ENCODE measurements at regions not wholly inside any gene's neighbourhood (a gene's known extent, or its start where the extent isn't known, plus 50 kb on each side); places are given as distances from the start of the nearest gene placed in this dataset.
"Not testable (repeated sequence)": the region's sequence is repeated elsewhere in the genome, so short reads cannot be mapped to it uniquely, and the experiment has no call there.

GRCh38 chr2:190742431-190742830 lies 93.5 kb downstream of the NAB1 start:
- no peak overlapping the region for H3K9ac ChIP-seq (ENCODE audit: low read depth, low read length)
- no peaks in the 10 kb centered on the region for H3K36me3 ChIP-seq (ENCODE audit: insufficient read depth, low read length)
- no peaks in the 10 kb centered on the region; the same call in 1 of the 2 replicates for H3K9me3 ChIP-seq (ENCODE audit: insufficient read depth, low read depth, low read length)
- H3K4me1 ChIP-seq (ENCODE audit: insufficient read depth, low read length), result no peaks in the 10 kb centered on the region
- no peaks in the 10 kb centered on the region for H3K27me3 ChIP-seq (ENCODE audit: insufficient read depth, low read length)
- H3K27ac ChIP-seq (ENCODE audit: low read depth, low read length), result no peak overlapping the region
- no peak overlapping the region for H3K4me3 ChIP-seq (ENCODE audit: low read length)

DNA sequence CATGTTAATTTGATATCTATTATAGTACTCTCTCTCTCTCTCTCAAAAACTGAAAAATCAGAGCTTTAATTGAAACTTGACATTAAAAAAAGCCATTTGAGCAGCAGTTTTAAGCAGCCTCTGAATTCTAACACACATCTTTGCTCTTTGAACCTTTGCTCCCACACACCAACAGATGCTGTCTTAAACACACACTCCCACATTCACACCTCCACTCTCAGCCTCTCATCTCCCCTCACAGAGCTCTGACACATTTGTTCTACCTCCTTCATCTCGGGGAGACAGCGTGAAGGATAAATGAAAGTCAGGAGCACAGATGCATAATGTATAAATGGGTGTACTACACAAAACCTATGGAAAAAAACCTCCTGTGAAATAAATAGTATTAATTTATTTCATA lies 95.2 kb downstream of the NAB1 start:
- Histone ChIP-seq H3K36me3 (ENCODE audit: insufficient read depth, low read length) (no peaks in the 10 kb centered on the region), H3K9ac (ENCODE audit: low read depth, low read length) (no peak overlapping the region), H3K9me3 (ENCODE audit: insufficient read depth, low read depth, low read length) (no peaks in the 10 kb centered on the region; the same call in 1 of the 2 replicates), H3K4me3 (ENCODE audit: low read length) (no peak overlapping the region), H3K27ac (ENCODE audit: low read depth, low read length) (no peak overlapping the region), H3K27me3 (ENCODE audit: insufficient read depth, low read length) (no peaks in the 10 kb centered on the region), H3K4me1 (ENCODE audit: insufficient read depth, low read length) (no peaks in the 10 kb centered on the region)
- WGBS, result no CpG with 5 or more reads among the region's 2 CpGs

DNA sequence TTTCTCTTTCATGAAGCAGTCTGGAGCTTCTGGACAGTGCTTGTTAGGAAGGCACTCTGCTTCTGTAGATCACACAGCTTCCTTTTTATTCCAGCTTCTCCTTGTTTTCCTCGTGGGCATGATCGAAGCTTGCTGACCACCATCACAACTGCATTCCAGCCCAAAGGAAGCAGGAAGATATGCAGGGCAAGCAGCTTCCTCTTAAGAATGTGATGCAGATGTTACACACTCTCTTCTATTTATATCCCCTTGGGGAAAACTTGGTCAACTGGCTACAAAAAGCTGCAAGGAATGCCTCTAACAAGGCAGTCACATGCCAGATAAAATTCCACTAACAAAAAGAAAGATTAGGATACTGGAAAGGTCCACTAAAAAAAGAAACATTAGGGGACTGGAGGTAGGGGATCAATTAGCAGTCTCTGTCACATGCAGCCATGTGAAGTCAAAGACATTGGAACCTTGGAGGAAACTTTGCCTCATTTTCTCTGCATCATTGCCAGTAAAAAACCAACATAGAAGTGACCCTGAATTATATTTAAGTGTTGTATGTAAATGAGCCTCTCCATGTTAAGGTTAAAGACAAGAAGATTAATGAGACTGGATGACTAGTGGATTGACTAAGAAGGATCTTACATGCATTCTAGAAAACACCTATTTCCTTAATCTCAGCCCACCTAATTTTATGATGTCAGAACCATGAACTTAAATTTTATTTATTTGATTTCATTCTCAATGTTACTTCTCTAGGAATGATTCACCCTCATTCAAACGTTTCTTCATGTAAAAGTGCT lies 98.3 kb downstream of the NAB1 start:
- Histone ChIP-seq H3K9ac (ENCODE audit: low read depth, low read length) (no peak overlapping the region), H3K27me3 (ENCODE audit: insufficient read depth, low read length) (no peaks in the 10 kb centered on the region), H3K4me3 (ENCODE audit: low read length) (no peak overlapping the region), H3K9me3 (ENCODE audit: insufficient read depth, low read depth, low read length) (no peaks in the 10 kb centered on the region), H3K4me1 (ENCODE audit: insufficient read depth, low read length) (no peaks in the 10 kb centered on the region), H3K36me3 (ENCODE audit: insufficient read depth, low read length) (no peaks in the 10 kb centered on the region), H3K27ac (ENCODE audit: low read depth, low read length) (no peak overlapping the region)
- 79% methylated on average over 2 of the region's 3 CpGs for WGBS

GRCh38 chr2:190748966-190749365 lies 100.1 kb downstream of the NAB1 start:
- H3K27ac ChIP-seq (ENCODE audit: low read depth, low read length), result no peak overlapping the region
- WGBS, result 95% methylated on average over 3 of the region's 3 CpGs
- H3K4me3 ChIP-seq (ENCODE audit: low read length), result no peak overlapping the region
- H3K27me3 ChIP-seq (ENCODE audit: insufficient read depth, low read length), result no peaks in the 10 kb centered on the region
- H3K4me1 ChIP-seq (ENCODE audit: insufficient read depth, low read length), result no peaks in the 10 kb centered on the region
- no peaks in the 10 kb centered on the region for H3K9me3 ChIP-seq (ENCODE audit: insufficient read depth, low read depth, low read length)
- no peaks in the 10 kb centered on the region for H3K36me3 ChIP-seq (ENCODE audit: insufficient read depth, low read length)
- no peak overlapping the region for H3K9ac ChIP-seq (ENCODE audit: low read depth, low read length)

DNA sequence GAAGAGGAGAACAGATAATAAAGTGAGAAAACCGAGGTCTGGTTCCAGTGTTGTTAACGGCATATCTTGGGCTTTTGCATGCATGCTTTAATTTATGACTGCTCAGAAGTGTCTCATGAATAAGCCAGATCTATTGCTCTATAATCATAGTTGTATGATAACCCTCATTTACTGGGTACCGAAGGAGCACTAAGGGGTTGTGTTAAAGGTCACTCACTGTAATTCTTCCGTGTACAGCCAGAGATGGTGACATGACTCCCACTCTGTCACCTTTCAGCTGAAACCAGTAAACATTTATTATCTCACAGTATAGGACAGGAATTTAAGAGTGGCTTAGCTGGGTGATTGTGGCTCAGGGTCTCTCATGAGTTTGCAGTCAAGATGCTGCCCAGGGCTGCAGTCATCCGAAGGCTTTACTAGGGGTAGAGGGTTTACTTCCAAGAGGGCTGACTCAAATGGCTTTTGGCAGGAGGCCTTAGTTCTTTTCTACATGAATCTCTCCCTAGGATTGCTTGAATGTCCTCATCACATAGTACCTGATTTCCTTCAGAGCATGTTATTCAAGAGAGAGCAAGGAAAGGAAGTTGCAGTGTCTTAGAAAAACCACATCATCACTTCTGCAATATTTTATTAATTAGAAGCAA lies 107.0 kb downstream of the NAB1 start:
- no peaks in the 10 kb centered on the region for H3K9me3 ChIP-seq (ENCODE audit: insufficient read depth, low read depth, low read length)
- WGBS, result 94% methylated on average over 5 of the region's 5 CpGs
- no peaks in the 10 kb centered on the region for H3K4me1 ChIP-seq (ENCODE audit: insufficient read depth, low read length)
- H3K27me3 ChIP-seq (ENCODE audit: insufficient read depth, low read length), result no peaks in the 10 kb centered on the region
- no peak overlapping the region for H3K27ac ChIP-seq (ENCODE audit: low read depth, low read length)
- H3K36me3 ChIP-seq (ENCODE audit: insufficient read depth, low read length), result no peaks in the 10 kb centered on the region
- no peak overlapping the region for H3K9ac ChIP-seq (ENCODE audit: low read depth, low read length)
- no peak overlapping the region for H3K4me3 ChIP-seq (ENCODE audit: low read length)

- Histone ChIP-seq H3K27me3 (ENCODE audit: insufficient read depth, low read length) (no peaks in the 10 kb centered on the region), H3K36me3 (ENCODE audit: insufficient read depth, low read length) (no peaks in the 10 kb centered on the region), H3K27ac (ENCODE audit: low read depth, low read length) (no peak overlapping the region), H3K9me3 (ENCODE audit: insufficient read depth, low read depth, low read length) (no peaks in the 10 kb centered on the region), H3K4me3 (ENCODE audit: low read length) (no peak overlapping the region), H3K9ac (ENCODE audit: low read depth, low read length) (no peak overlapping the region), H3K4me1 (ENCODE audit: insufficient read depth, low read length) (no peaks in the 10 kb centered on the region)
- WGBS, result 96% methylated on average over 8 of the region's 8 CpGs
Measured at GRCh38 chr2:190759749-190760213, 110.9 kb downstream of the NAB1 start.

- not testable (repeated sequence) for H3K4me1 ChIP-seq (ENCODE audit: insufficient read depth, low read length); H3K9ac ChIP-seq (ENCODE audit: low read depth, low read length); H3K27ac ChIP-seq (ENCODE audit: low read depth, low read length); H3K9me3 ChIP-seq (ENCODE audit: insufficient read depth, low read depth, low read length); H3K36me3 ChIP-seq (ENCODE audit: insufficient read depth, low read length); H3K4me3 ChIP-seq (ENCODE audit: low read length); H3K27me3 ChIP-seq (ENCODE audit: insufficient read depth, low read length)
- 97% methylated on average over 30 of the region's 30 CpGs for WGBS
Measured at GRCh38 chr2:190760353-190761150, 111.7 kb downstream of the NAB1 start.

DNA sequence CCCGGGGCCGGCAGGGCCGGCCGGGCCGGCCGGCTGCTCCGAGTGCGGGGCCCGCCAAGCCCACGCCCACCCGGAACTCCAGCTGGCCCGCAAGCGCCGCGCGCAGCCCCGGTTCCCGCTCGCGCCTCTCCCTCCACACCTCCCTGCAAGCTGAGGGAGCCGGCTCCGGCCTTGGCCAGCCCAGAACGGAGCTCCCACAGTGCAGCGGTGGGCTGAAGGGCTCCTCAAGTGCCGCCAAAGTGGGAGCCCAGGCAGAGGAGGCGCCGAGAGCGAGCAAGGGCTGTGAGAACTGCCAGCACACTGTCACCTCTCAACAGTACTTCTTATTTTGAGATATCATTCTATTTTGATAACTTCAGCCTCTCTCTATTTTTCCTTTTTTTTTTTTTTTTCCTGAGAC lies 112.3 kb downstream of the NAB1 start:
- H3K27ac ChIP-seq (ENCODE audit: low read depth, low read length); H3K36me3 ChIP-seq (ENCODE audit: insufficient read depth, low read length); H3K27me3 ChIP-seq (ENCODE audit: insufficient read depth, low read length); H3K9ac ChIP-seq (ENCODE audit: low read depth, low read length); H3K4me3 ChIP-seq (ENCODE audit: low read length); H3K4me1 ChIP-seq (ENCODE audit: insufficient read depth, low read length); H3K9me3 ChIP-seq (ENCODE audit: insufficient read depth, low read depth, low read length): not testable (repeated sequence)
- WGBS, result 97% methylated on average over 28 of the region's 28 CpGs

DNA sequence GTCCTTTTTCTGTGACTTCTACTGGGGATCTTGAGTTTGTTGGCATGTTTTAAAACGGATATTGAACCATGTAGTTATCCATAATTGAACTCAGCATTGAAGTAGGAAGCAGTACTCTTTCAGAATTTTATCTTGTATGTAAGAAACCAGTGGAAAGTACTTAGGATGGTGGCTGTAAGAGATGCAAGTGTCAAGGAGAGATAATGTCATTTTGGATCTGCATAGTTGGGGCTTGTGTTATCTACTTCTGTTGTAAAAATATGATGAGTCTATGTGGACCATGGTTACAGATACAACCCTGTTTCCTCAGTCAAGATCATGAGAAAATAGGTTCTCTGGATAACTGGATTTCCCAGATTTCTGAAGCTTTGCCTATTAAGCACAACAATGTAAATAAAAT lies 113.7 kb downstream of the NAB1 start:
- Histone ChIP-seq H3K27ac (ENCODE audit: low read depth, low read length) (no peak overlapping the region), H3K4me3 (ENCODE audit: low read length) (no peak overlapping the region), H3K27me3 (ENCODE audit: insufficient read depth, low read length) (no peaks in the 10 kb centered on the region), H3K9ac (ENCODE audit: low read depth, low read length) (no peak overlapping the region), H3K9me3 (ENCODE audit: insufficient read depth, low read depth, low read length) (no peaks in the 10 kb centered on the region), H3K4me1 (ENCODE audit: insufficient read depth, low read length) (no peaks in the 10 kb centered on the region), H3K36me3 (ENCODE audit: insufficient read depth, low read length) (no peaks in the 10 kb centered on the region)
- 73% methylated on average over 1 of the region's 1 CpG for WGBS

- no peak overlapping the region for H3K27ac ChIP-seq (ENCODE audit: low read depth, low read length)
- no peak overlapping the region for H3K9ac ChIP-seq (ENCODE audit: low read depth, low read length)
- no peaks in the 10 kb centered on the region for H3K27me3 ChIP-seq (ENCODE audit: insufficient read depth, low read length)
- no peak overlapping the region for H3K4me3 ChIP-seq (ENCODE audit: low read length)
- no peaks in the 10 kb centered on the region for H3K9me3 ChIP-seq (ENCODE audit: insufficient read depth, low read depth, low read length)
- H3K36me3 ChIP-seq (ENCODE audit: insufficient read depth, low read length), result no peaks in the 10 kb centered on the region
- no peaks in the 10 kb centered on the region for H3K4me1 ChIP-seq (ENCODE audit: insufficient read depth, low read length)
Measured at GRCh38 chr2:190763100-190763499, 114.2 kb downstream of the NAB1 start.

DNA sequence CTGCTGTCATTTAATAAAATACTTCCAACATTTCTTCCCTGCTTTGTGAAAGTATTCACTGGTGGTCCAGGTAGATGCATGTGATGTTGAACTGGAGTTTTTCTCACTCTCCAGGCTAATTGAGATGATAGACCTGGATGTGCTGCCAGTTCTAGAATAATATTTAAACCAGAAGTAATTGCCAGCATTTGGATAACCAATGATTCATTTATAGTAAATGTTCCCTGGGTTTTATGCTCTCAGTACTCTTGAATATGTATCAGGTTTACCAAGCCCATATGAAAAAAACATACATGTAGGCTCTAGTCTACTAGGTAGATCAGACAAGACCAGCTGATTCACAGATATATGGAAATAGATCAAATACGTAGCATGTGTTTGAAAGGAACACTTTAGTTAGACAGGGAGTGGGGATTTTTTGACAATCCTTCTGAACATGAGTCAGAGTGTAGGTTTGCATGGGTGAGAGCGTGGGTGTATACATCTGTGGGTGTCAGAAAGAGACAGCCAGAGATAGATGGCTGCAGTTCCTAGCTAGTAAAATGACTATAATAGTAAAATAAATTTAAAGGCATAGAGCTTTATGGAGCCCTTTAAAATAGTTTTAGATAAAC lies 115.1 kb downstream of the NAB1 start:
- Histone ChIP-seq H3K4me3 (ENCODE audit: low read length) (no peak overlapping the region), H3K27ac (ENCODE audit: low read depth, low read length) (no peak overlapping the region), H3K27me3 (ENCODE audit: insufficient read depth, low read length) (no peaks in the 10 kb centered on the region), H3K36me3 (ENCODE audit: insufficient read depth, low read length) (no peaks in the 10 kb centered on the region), H3K9ac (ENCODE audit: low read depth, low read length) (no peak overlapping the region), H3K4me1 (ENCODE audit: insufficient read depth, low read length) (no peaks in the 10 kb centered on the region), H3K9me3 (ENCODE audit: insufficient read depth, low read depth, low read length) (no peaks in the 10 kb centered on the region)
- WGBS, result 88% methylated on average over 2 of the region's 2 CpGs
